H1 (cell line): ENCODE measurements at regions not wholly inside any gene's neighbourhood (a gene's known extent, or its start where the extent isn't known, plus 50 kb on each side); places are given as distances from the start of the nearest gene placed in this dataset.

Experiments
- CTCF ChIA-PET: fragments of 300-600 bp; sonication (Branson Sonifier 250); formaldehyde crosslinking; loops from one replicate; lab custom pipeline; 2021; ENCODE audit not compliant: partially characterized antibody; lab: Charles Lee
- POLR2A ChIA-PET: fragments of 300-600 bp; sonication (Branson Sonifier 250); formaldehyde crosslinking; loops from one replicate; lab custom pipeline; 2021; ENCODE audit warnings: inconsistent platforms; ENCODE audit not compliant: partially characterized antibody; lab: Charles Lee
- DNase-seq, 2 experiments: peaks; one replicate each; pipeline versions ENCODE4 v3.0.0 to v3.0.0-alpha.2; 2010 to 2022; ENCODE audit warnings: low spot score in 2 of 2, low read depth in 1 of 2, mixed read lengths in 1 of 2
- FAIRE-seq: peaks from 2 replicates; lab custom pipeline; 2011; peaks lifted over from hg19 to GRCh38; lab: Jason Lieb, UNC
- H2AFZ ChIP-seq: 2 replicates; pipeline ENCODE4 v1.8.1; 2012; ENCODE audit warnings: low read length, inconsistent platforms
- H2AK5ac ChIP-seq: 2 replicates; pipeline ENCODE4 v1.6.1; 2013; ENCODE audit warnings: low read depth, low read length
- H2BK120ac ChIP-seq: replicated peaks from 2 replicates; pipeline ENCODE3; 2013; ENCODE audit warnings: low read depth, low read length, inconsistent platforms
- H2BK12ac ChIP-seq: 2 replicates; pipeline ENCODE4 v1.6.1; 2013; ENCODE audit warnings: low read depth, low read length
- H2BK15ac ChIP-seq: 2 replicates; pipeline ENCODE4 v1.6.1; 2013; ENCODE audit warnings: low read length
- H2BK20ac ChIP-seq: 2 replicates; pipeline ENCODE4 v1.6.1; 2013; ENCODE audit warnings: low read length
- H2BK5ac ChIP-seq: 2 replicates; pipeline ENCODE4 v1.6.1; 2013; ENCODE audit warnings: low read depth, low read length
- H3K14ac ChIP-seq: 2 replicates; pipeline ENCODE4 v1.6.1; 2013; ENCODE audit warnings: inconsistent platforms; ENCODE audit not compliant: insufficient read length
- H3K18ac ChIP-seq: 2 replicates; pipeline ENCODE4 v1.6.1; 2013; ENCODE audit warnings: low read length; ENCODE audit errors: extremely low read depth
- H3K23ac ChIP-seq: 2 replicates; pipeline ENCODE4 v1.6.1; 2013; ENCODE audit warnings: inconsistent platforms; ENCODE audit not compliant: insufficient read length
- H3K23me2 ChIP-seq: 2 replicates; pipeline ENCODE4 v1.6.1; 2013; ENCODE audit warnings: low read depth, low read length
- H3K27ac ChIP-seq: 2 replicates; pipeline ENCODE4 v1.6.1; 2011; ENCODE audit warnings: low read depth, low read length, inconsistent platforms
- H3K27me3 ChIP-seq, 4 experiments: replicated peaks in 1 of 4; 1 replicate in 1 of 4; 2 replicates in 3 of 4; pipeline versions ENCODE4 v1.6.1 to v1.8.1; 2011 to 2013; ENCODE audit warnings: low read length in 3 of 4, mild to moderate bottlenecking in 3 of 4, inconsistent platforms in 2 of 4, mixed read lengths in 2 of 4, moderate library complexity in 1 of 4; ENCODE audit not compliant: control insufficient read depth in 3 of 4, insufficient read depth in 3 of 4; ENCODE audit errors: extremely low read depth in 1 of 4
- H3K36me3 ChIP-seq, 4 experiments: 2 replicates each; pipeline versions ENCODE4 v1.6.1 to v1.8.1; 2011 to 2013; ENCODE audit warnings: mild to moderate bottlenecking in 4 of 4, low read length in 3 of 4, moderate library complexity in 2 of 4, control low read depth in 1 of 4, inconsistent platforms in 1 of 4; ENCODE audit not compliant: insufficient read depth in 4 of 4, control insufficient read depth in 2 of 4
- H3K4ac ChIP-seq: replicated peaks from 2 replicates; pipeline ENCODE3; 2013; ENCODE audit warnings: low read length, low read depth, mixed read lengths, inconsistent platforms; ENCODE audit not compliant: insufficient read length
- H3K4me1 ChIP-seq, 4 experiments: replicated peaks in 1 of 4; 1 replicate in 1 of 4; 2 replicates in 3 of 4; pipeline versions ENCODE4 v1.6.1 to v1.8.1; 2011 to 2013; ENCODE audit warnings: low read length in 3 of 4, inconsistent platforms in 2 of 4, mixed read lengths in 1 of 4; ENCODE audit not compliant: insufficient read depth in 4 of 4, control insufficient read depth in 3 of 4
- H3K4me2 ChIP-seq, 2 experiments: 2 replicates each; pipeline versions ENCODE4 v1.6.1 to v1.8.1; 2011 to 2013; ENCODE audit warnings: low read depth in 2 of 2, low read length in 2 of 2, control low read depth in 1 of 2, inconsistent platforms in 1 of 2, mild to moderate bottlenecking in 1 of 2; ENCODE audit not compliant: insufficient read depth in 1 of 2
- H3K4me3 ChIP-seq, 4 experiments: fragments of 200-600, 300-600 bp in 1 of 4; sonication (generic), shearing (Covaris generic), sonication (Bioruptor Twin) in 1 of 4; 2 replicates each; pipeline versions ENCODE4 v1.5.1 to v1.8.1; 2011 to 2016; ENCODE audit warnings: low read length in 4 of 4, low read depth in 3 of 4, control low read depth in 2 of 4, inconsistent platforms in 2 of 4, mild to moderate bottlenecking in 2 of 4, mixed read lengths in 1 of 4, moderate library complexity in 1 of 4; ENCODE audit not compliant: insufficient read depth in 2 of 4; ENCODE audit errors: extremely low read depth in 1 of 4
- H3K56ac ChIP-seq: replicated peaks from 2 replicates; pipeline ENCODE3; 2013; ENCODE audit warnings: low read depth, mild to moderate bottlenecking, mixed read lengths, low read length, inconsistent platforms; ENCODE audit not compliant: insufficient read length
- H3K79me1 ChIP-seq: 2 replicates; pipeline ENCODE4 v1.6.1; 2013; ENCODE audit warnings: low read depth, low read length, control low read depth
- H3K79me2 ChIP-seq, 2 experiments: 2 replicates each; pipeline versions ENCODE4 v1.6.1 to v1.8.1; 2012 to 2013; ENCODE audit warnings: low read length in 2 of 2, mild to moderate bottlenecking in 2 of 2, inconsistent platforms in 1 of 2; ENCODE audit not compliant: insufficient read depth in 2 of 2, control insufficient read depth in 1 of 2
- H3K9ac ChIP-seq, 4 experiments: replicated peaks in 1 of 4; 1 replicate in 1 of 4; 2 replicates in 3 of 4; pipeline versions ENCODE4 v1.6.1 to v1.8.1; 2011 to 2013; ENCODE audit warnings: low read depth in 3 of 4, low read length in 3 of 4, control low read depth in 2 of 4, mild to moderate bottlenecking in 2 of 4, moderate library complexity in 2 of 4, inconsistent platforms in 1 of 4; ENCODE audit errors: extremely low read depth in 1 of 4
- H3K9me3 ChIP-seq, 2 experiments: 2 replicates each; pipeline versions ENCODE4 v1.6.1 to v1.8.1; 2012 to 2013; ENCODE audit warnings: mild to moderate bottlenecking in 2 of 2, moderate library complexity in 2 of 2, control low read depth in 1 of 2, inconsistent platforms in 1 of 2, low read depth in 1 of 2, low read length in 1 of 2, mixed read lengths in 1 of 2; ENCODE audit not compliant: insufficient read depth in 2 of 2
- H4K20me1 ChIP-seq, 2 experiments: replicated peaks in 1 of 2; 2 replicates each; pipeline versions ENCODE3 to v1.8.1; 2011 to 2013; ENCODE audit warnings: inconsistent platforms in 2 of 2, low read length in 2 of 2, mild to moderate bottlenecking in 1 of 2; ENCODE audit not compliant: insufficient read depth in 2 of 2, control insufficient read depth in 1 of 2
- H4K5ac ChIP-seq: 2 replicates; pipeline ENCODE4 v1.6.1; 2013; ENCODE audit warnings: low read length, low read depth, mixed read lengths, inconsistent platforms; ENCODE audit not compliant: insufficient read length
- H4K8ac ChIP-seq: 2 replicates; pipeline ENCODE4 v1.8.0; 2013; ENCODE audit warnings: mild to moderate bottlenecking, moderate library complexity, low read length, inconsistent platforms; ENCODE audit not compliant: insufficient read depth; ENCODE audit errors: extremely low read depth
- H4K91ac ChIP-seq: replicated peaks from 2 replicates; pipeline ENCODE3; 2013; ENCODE audit warnings: low read length, mixed read lengths, inconsistent platforms; ENCODE audit not compliant: insufficient read length
- HDAC6 ChIP-seq: IDR thresholded peaks from one replicate; pipeline ENCODE4 v1.7.1; 2012; ENCODE audit warnings: low read depth, mild to moderate bottlenecking, inconsistent platforms, low read length, moderate library complexity
- KDM4A ChIP-seq: IDR thresholded peaks from one replicate; pipeline ENCODE4 v1.7.1; 2012; ENCODE audit warnings: low read depth, mild to moderate bottlenecking, moderate library complexity, low read length, inconsistent platforms; ENCODE audit not compliant: severe bottlenecking
- NRF1 ChIP-seq: IDR thresholded peaks from 2 replicates; pipeline ENCODE4 v1.6.1; 2011; ENCODE audit warnings: mild to moderate bottlenecking, low read depth, low read length, improper control_type of control experiment
- POLR2A ChIP-seq, 2 experiments: IDR thresholded peaks; 1 replicate in 1 of 2; 2 replicates in 1 of 2; pipeline ENCODE4 v1.6.1; 2011; ENCODE audit warnings: low read depth in 2 of 2, low read length in 2 of 2, mild to moderate bottlenecking in 2 of 2; ENCODE audit errors: control extremely low read depth in 1 of 2
- RAD21 ChIP-seq, 2 experiments: IDR thresholded peaks in 1 of 2; conservative IDR thresholded peaks in 1 of 2; 2 replicates each; pipeline ENCODE4 v1.6.1; 2011; ENCODE audit warnings: low read depth in 2 of 2, low read length in 2 of 2, improper control_type of control experiment in 1 of 2, inconsistent platforms in 1 of 2, mild to moderate bottlenecking in 1 of 2, moderate library complexity in 1 of 2
- SAP30 ChIP-seq: fragments of 300-600 bp; sonication (generic); IDR thresholded peaks from 2 replicates; pipeline ENCODE4 v1.7.1; 2012; ENCODE audit warnings: low read length, moderate library complexity, mild to moderate bottlenecking, inconsistent platforms; ENCODE audit not compliant: insufficient read depth, insufficient replicate concordance
- SIX5 ChIP-seq: IDR thresholded peaks from 2 replicates; pipeline ENCODE4 v1.6.1; 2011; ENCODE audit warnings: mild to moderate bottlenecking, low read depth, low read length
- ZNF274 ChIP-seq: IDR thresholded peaks from 2 replicates; pipeline ENCODE4 v1.7.0; 2012; ENCODE audit warnings: low read length, borderline replicate concordance; ENCODE audit errors: extremely low read depth
- WGBS, 2 experiments: shearing (Covaris generic) in 1 of 2; methylation state at CpG; one replicate each; pipeline versions ENCODE4 v1.1.6 to v1.1.7; 2013 to 2015; ENCODE audit warnings: low lambda C conversion rate in 2 of 2, mixed read lengths in 2 of 2, inconsistent platforms in 1 of 2, low coverage in 1 of 2, missing lambda C conversion rate in 1 of 2; ENCODE audit not compliant: insufficient replicate concordance in 2 of 2, insufficient coverage in 1 of 2, insufficient read length in 1 of 2; ENCODE audit errors: extremely low coverage in 1 of 2, missing lambda C conversion rate in 1 of 2; 5-methylcytosine and 5-hydroxymethylcytosine counted together

DNA sequence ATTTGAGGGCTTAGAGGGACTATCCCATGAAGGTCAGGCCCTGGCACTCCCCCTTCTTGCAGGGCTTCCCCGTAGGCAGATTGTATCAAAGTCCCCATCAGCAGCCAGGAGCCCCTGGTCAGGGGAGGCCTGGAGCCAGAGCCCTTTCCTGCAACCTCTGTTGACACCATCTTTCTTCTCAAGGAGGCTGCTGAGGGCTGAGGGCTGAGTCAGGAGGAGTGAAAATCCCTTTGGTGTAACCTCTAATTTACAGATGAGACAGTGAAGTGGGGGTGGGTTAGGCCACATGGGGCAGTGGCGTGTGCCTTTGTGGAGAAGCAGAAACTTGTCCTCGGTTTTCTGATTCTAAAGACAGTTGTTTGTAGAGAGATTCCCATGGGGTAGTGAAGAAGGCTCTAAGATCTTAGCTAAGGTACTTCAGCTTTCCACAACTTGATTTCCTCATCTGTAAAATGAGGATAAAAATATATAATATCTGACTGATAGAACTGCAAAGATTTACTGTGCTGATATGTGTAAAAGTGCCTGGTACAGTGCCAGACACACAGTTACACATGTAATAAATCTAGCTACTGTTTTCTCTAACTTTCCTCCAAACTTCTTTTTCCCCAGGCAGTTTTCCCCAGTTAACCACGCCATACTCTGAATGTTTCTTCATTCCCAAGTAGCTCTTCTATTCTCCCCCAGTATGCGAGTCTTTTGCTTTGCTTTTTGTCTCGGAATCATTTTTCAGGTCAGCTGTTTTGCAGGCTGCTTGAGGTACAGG lies 249.4 kb upstream of the TPM1 start:
- Histone ChIP-seq H2BK20ac (no peak overlapping the region), H2BK120ac (no peak overlapping the region), H3K4me2 (no peak overlapping the region), H3K14ac (no peak overlapping the region), H3K23me2 (no peaks in the 10 kb centered on the region), H2BK5ac (no peak overlapping the region), H4K8ac (no peak overlapping the region; the same call in 1 of the 2 replicates), H3K4me3 (no peak overlapping the region), H3K56ac (no peak overlapping the region), H2AFZ (no peak overlapping the region), H3K27me3 (no peaks in the 10 kb centered on the region), H3K79me1 (no peaks in the 10 kb centered on the region), H4K5ac (no peak overlapping the region), H2BK12ac (0 out of 2 replicates have a peak overlapping the region, but pooled peaks have one; percentile 28), H3K4ac (no peak overlapping the region), H4K20me1 (peaks cover 0 to 2% of the 10 kb centered on the region in 2 experiments), H3K36me3 (no peaks in the 10 kb centered on the region; a peak in 1 of 8 replicates), H3K18ac (no peak overlapping the region; the same call in 1 of the 2 replicates), H3K4me1 (peaks cover 4 to 9% (median 7%) of the 10 kb centered on the region in 4 experiments), H3K23ac (no peak overlapping the region), H2BK15ac (0 out of 2 replicates have a peak overlapping the region, but pooled peaks have one; percentile 46), H3K27ac (no peak overlapping the region), H2AK5ac (no peak overlapping the region), H3K9ac (no peak overlapping the region), H3K9me3 (no peaks in the 10 kb centered on the region)
- 71% methylated on average over 6 of the region's 6 CpGs; no CpG with 5 or more reads in 1 of the 2 experiments for WGBS, 2 experiments
- DNase-seq (no peak), FAIRE-seq (no peak)
- ChIA-PET POLR2A (interaction anchor here (1.2 kb wide), 1 partner anchor 13 kb away, joined by 7 read pairs; no protein-coding TSS in a partner anchor), CTCF (interaction anchor here (0.7 to 1.9 kb wide), 5 partner anchors 14 to 256 kb away, joined by 3 to 5 read pairs (median 4); no protein-coding TSS in a partner anchor)
- TF ChIP-seq POLR2A (IDR thresholded peaks at IDR 0.05; ENCODE audit: control extremely low read depth in 1 of 2, low read depth in 2 of 2, low read length in 2 of 2) (no peak), SIX5 (no peak), KDM4A (no peak), NRF1 (no peak), RAD21 (IDR thresholded peaks at IDR 0.05 in 1 of 2, conservative IDR thresholded peaks at IDR 0.05 in 1 of 2; ENCODE audit: low read depth in 2 of 2, low read length in 2 of 2) (no peak), HDAC6 (no peak), SAP30 (no peak), ZNF274 (no peak)
- TF ChIP-seq, all 59 proteins: peak for 0
- no peaks in the 10 kb centered on the region for H3K79me2 ChIP-seq
- H4K91ac ChIP-seq = no peak overlapping the region
